CD14-positive monocyte (primary cell): ENCODE measurements at regions not wholly inside any gene's neighbourhood (a gene's known extent, or its start where the extent isn't known, plus 50 kb on each side); places are given as distances from the start of the nearest gene placed in this dataset.

Experiments
- DNase-seq, 3 donors: peaks; one replicate each; pipeline ENCODE4 v3.0.0-alpha.2; 2011 to 2022
- H2AFZ ChIP-seq: 2 replicates; pipeline ENCODE4 v1.6.0; 2012; ENCODE audit warnings: mild to moderate bottlenecking, low read depth, low read length, inconsistent platforms; ENCODE audit not compliant: insufficient read depth, poor library complexity, severe bottlenecking
- H3K27ac ChIP-seq, 2 donors: 1 replicate in 1 of 2; 2 replicates in 1 of 2; pipeline ENCODE4 v1.5.1; 2012 to 2013; ENCODE audit warnings: low read length in 2 of 2, control low read depth in 1 of 2, inconsistent platforms in 1 of 2, low read depth in 1 of 2, mild to moderate bottlenecking in 1 of 2
- H3K27me3 ChIP-seq, 2 donors: one replicate each; pipeline versions ENCODE4 v1.6.0 to v1.6.1; 2011 to 2013; ENCODE audit warnings: low read length in 2 of 2; ENCODE audit not compliant: control insufficient read depth in 2 of 2, insufficient read depth in 2 of 2
- H3K36me3 ChIP-seq, 2 donors: replicated peaks in 1 of 2; 1 replicate in 1 of 2; 2 replicates in 1 of 2; pipeline versions ENCODE4 v1.5.1 to v1.6.1; 2012 to 2013; ENCODE audit warnings: low read length in 2 of 2, control low read depth in 1 of 2, inconsistent platforms in 1 of 2, mild to moderate bottlenecking in 1 of 2; ENCODE audit not compliant: insufficient read depth in 2 of 2, control insufficient read depth in 1 of 2
- H3K4me1 ChIP-seq, 2 donors: 1 replicate in 1 of 2; 2 replicates in 1 of 2; pipeline versions ENCODE4 v1.5.1 to v1.6.1; 2012 to 2013; ENCODE audit warnings: low read length in 2 of 2, control low read depth in 1 of 2, inconsistent platforms in 1 of 2, mild to moderate bottlenecking in 1 of 2, moderate library complexity in 1 of 2; ENCODE audit not compliant: insufficient read depth in 2 of 2, control insufficient read depth in 1 of 2
- H3K4me2 ChIP-seq: replicated peaks from 2 replicates; pipeline ENCODE3; 2012; ENCODE audit warnings: low read length, moderate library complexity, mild to moderate bottlenecking; ENCODE audit not compliant: poor library complexity, severe bottlenecking; ENCODE audit errors: extremely low read depth
- H3K4me3 ChIP-seq, 3 experiments: fragments of 200-600 bp in 1 of 3; sonication (generic) in 1 of 3; replicated peaks in 1 of 3; 1 replicate in 2 of 3; 2 replicates in 1 of 3; pipeline ENCODE4 v1.5.1; 2011 to 2013; ENCODE audit warnings: low read length in 3 of 3, mild to moderate bottlenecking in 3 of 3, control low read depth in 2 of 3, low read depth in 2 of 3, inconsistent platforms in 1 of 3, moderate library complexity in 1 of 3
- H3K79me2 ChIP-seq: 2 replicates; pipeline ENCODE4 v1.6.0; 2012; ENCODE audit warnings: mild to moderate bottlenecking, control low read depth, inconsistent platforms, low read length, moderate library complexity; ENCODE audit not compliant: insufficient read depth
- H3K9ac ChIP-seq: 2 replicates; pipeline ENCODE4 v1.6.0; 2017; ENCODE audit warnings: low read length, mild to moderate bottlenecking; ENCODE audit not compliant: insufficient read depth, poor library complexity, severe bottlenecking
- H3K9me3 ChIP-seq, 2 donors: replicated peaks in 1 of 2; 1 replicate in 1 of 2; 2 replicates in 1 of 2; pipeline versions ENCODE4 v1.5.1 to v1.6.1; 2012 to 2013; ENCODE audit warnings: low read length in 2 of 2, control low read depth in 1 of 2; ENCODE audit not compliant: control insufficient read depth in 1 of 2, insufficient read depth in 1 of 2
- H4K20me1 ChIP-seq: 2 replicates; pipeline ENCODE4 v1.6.0; 2012; ENCODE audit warnings: mild to moderate bottlenecking, low read length, control low read depth, moderate library complexity; ENCODE audit not compliant: insufficient read depth
- H3K27ac Mint-ChIP-seq, 7 donors: one replicate each; pipeline ENCODE4 v1.8.0; 2020; ENCODE audit warnings: mild to moderate bottlenecking in 7 of 7, mixed read lengths in 7 of 7, moderate library complexity in 6 of 7, inconsistent platforms in 2 of 7
- H3K27me3 Mint-ChIP-seq, 3 donors: one replicate each; pipeline ENCODE4 v1.8.0; 2021 to 2022; ENCODE audit warnings: low read depth in 3 of 3, mild to moderate bottlenecking in 3 of 3, mixed read lengths in 3 of 3, moderate library complexity in 3 of 3, inconsistent platforms in 1 of 3
- H3K36me3 Mint-ChIP-seq, 2 donors: one replicate each; pipeline ENCODE4 v1.8.0; 2020; ENCODE audit warnings: mixed read lengths in 2 of 2, inconsistent platforms in 1 of 2, mild to moderate bottlenecking in 1 of 2
- H3K4me1 Mint-ChIP-seq: one replicate; pipeline ENCODE4 v1.8.0; 2020; ENCODE audit warnings: mild to moderate bottlenecking, mixed read lengths
- H3K4me3 Mint-ChIP-seq, 2 donors: one replicate each; pipeline ENCODE4 v1.8.0; 2020; ENCODE audit warnings: mild to moderate bottlenecking in 2 of 2, mixed read lengths in 2 of 2, moderate library complexity in 1 of 2
- H3K9me3 Mint-ChIP-seq, 7 donors: one replicate each; pipeline ENCODE4 v1.8.0; 2020 to 2022; ENCODE audit warnings: mixed read lengths in 7 of 7, mild to moderate bottlenecking in 6 of 7, moderate library complexity in 6 of 7, inconsistent platforms in 2 of 7
- WGBS: methylation state at CpG from one replicate; pipeline ENCODE4 v1.1.5; 2013; ENCODE audit warnings: missing lambda C conversion rate; ENCODE audit not compliant: insufficient coverage; 5-methylcytosine and 5-hydroxymethylcytosine counted together
- intact Hi-C, 2 donors: fragments of 100-400 bp; cut with micrococcal nuclease; formaldehyde crosslinking; loops; one replicate each; pipeline versions ENCODE4 v1.15.0 to v1.15.1; 2023
- TF ChIP-seq, protein P1 (sequence below): fragments of 200-600 bp; IDR thresholded peaks from one replicate; pipeline ENCODE4 v1.8.0; 2022; ENCODE audit warnings: antibody characterized with exemption, mild to moderate bottlenecking

DNA sequence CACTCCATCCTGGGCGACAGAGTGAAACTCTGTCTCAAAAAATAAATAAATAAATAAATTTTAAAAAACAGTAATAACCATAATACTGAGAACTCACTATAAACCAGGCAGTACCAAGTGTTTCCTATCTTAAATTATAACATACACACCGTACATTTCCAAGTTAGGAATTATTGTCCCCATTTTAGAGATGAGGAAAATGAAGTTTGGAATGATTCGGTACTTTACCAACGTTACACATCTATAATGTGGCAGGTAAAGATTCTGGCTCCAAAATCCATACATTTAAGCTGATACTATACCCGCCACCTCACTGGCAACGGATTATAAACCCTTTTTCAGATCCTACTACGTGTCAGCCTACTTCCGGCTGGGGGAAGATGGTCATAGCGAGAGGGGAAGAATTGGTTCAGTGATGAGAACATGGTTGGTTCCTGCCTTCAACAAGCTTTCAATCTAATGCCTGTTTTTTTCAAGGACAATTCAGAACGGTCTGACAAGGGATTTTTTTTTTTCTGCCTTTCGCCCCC is 105.9 kb upstream of the ATF7IP start:
- intact Hi-C loops: loop anchor here (5.0 kb wide), 2 partner anchors 108 to 133 kb away; partner anchors contain the start of gene ATF7IP (in 2 of the 2)
- H3K4me3 Mint-ChIP-seq: peak overlapping the region; percentile 60 to 67
- Histone ChIP-seq H3K27ac (peak overlapping the region; percentile 96), H3K9ac (peak overlapping the region; percentile 62), H3K36me3 (no peaks in the 10 kb centered on the region), H2AFZ (peak overlapping the region; percentile 43), H3K4me3 (peak overlapping the region in 1 of 3 experiments; percentile 38), H3K4me2 (peak overlapping the region; percentile 38), H3K79me2 (no peaks in the 10 kb centered on the region), H3K27me3 (no peaks in the 10 kb centered on the region), H3K9me3 (peaks cover 0 to 19% of the 10 kb centered on the region in 2 donors), H4K20me1 (no peaks in the 10 kb centered on the region), H3K4me1 (peaks cover 78 to 85% of the 10 kb centered on the region in 2 donors)
- H3K36me3 Mint-ChIP-seq: peaks cover 4 to 14% of the 10 kb centered on the region in 2 donors
- H3K9me3 Mint-ChIP-seq: peaks cover 11 to 34% (median 28%) of the 10 kb centered on the region in 7 donors
- H3K27ac Mint-ChIP-seq: peak overlapping the region; percentile 96 to 99 (median 98)
- peaks cover 0 to 3% (median 0%) of the 10 kb centered on the region in 3 donors for H3K27me3 Mint-ChIP-seq
- no peak for DNase-seq
- no CpG with 5 or more reads among the region's 11 CpGs for WGBS
- H3K4me1 Mint-ChIP-seq: peaks cover 86% of the 10 kb centered on the region
- TF ChIP-seq, protein P1, sequence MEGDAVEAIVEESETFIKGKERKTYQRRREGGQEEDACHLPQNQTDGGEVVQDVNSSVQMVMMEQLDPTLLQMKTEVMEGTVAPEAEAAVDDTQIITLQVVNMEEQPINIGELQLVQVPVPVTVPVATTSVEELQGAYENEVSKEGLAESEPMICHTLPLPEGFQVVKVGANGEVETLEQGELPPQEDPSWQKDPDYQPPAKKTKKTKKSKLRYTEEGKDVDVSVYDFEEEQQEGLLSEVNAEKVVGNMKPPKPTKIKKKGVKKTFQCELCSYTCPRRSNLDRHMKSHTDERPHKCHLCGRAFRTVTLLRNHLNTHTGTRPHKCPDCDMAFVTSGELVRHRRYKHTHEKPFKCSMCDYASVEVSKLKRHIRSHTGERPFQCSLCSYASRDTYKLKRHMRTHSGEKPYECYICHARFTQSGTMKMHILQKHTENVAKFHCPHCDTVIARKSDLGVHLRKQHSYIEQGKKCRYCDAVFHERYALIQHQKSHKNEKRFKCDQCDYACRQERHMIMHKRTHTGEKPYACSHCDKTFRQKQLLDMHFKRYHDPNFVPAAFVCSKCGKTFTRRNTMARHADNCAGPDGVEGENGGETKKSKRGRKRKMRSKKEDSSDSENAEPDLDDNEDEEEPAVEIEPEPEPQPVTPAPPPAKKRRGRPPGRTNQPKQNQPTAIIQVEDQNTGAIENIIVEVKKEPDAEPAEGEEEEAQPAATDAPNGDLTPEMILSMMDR: no peak

DNA sequence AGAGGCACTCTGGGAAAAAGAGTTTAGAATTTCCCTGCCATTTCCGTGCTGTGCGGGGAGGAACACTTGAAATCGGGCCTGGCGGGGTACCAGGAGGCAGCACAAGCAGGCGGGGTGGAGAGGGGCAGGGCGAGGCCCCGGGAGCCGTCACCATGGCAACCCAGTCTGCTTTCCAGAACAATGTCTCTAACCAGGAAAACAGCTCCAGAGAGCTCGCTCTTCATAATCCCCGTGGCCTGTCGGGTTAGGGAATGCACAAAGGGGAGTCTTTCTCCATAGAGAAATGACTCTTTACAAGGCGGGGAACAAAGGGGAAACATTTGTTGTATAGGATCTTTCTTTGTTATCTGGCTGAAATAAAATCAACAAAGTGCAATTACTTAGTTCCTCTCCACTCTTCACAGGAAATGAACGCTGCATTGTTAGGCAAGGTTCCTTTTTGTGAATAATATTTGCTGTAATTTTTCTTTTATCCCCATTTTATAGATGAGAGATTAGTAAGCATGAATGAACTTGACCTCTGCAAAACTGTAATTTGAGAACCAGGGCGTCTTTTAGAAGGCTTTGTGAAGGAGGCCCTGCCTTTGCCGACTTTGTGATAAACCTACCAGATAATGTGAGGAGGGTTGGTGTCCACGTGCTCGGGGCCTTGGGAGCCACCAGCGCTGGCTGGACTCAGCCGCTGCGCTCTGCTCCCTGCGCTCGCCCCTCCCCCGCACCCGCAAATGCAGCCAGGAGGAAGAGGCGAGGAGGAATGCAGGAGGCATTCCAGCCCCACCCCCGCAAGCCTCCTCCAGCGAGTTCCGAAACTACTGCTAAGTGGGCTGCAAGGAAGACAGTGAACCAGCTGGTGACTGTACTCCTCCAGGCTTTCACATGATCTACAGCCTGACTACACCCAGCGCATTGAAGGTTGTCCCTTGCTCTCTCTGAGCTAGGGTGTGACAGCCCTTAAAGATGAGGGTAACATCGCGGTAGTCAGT is 105.2 kb upstream of the ATF7IP start:
- H3K79me2 ChIP-seq: no peaks in the 10 kb centered on the region
- peak overlapping the region in 2 of 3 experiments; percentile 10 to 38 for H3K4me3 ChIP-seq
- TF ChIP-seq, protein P1: no peak
- peaks cover 6 to 14% of the 10 kb centered on the region in 2 donors for H3K36me3 Mint-ChIP-seq
- no peaks in the 10 kb centered on the region for H3K27me3 ChIP-seq
- peak overlapping the region; percentile 60 to 67 for H3K4me3 Mint-ChIP-seq
- intact Hi-C loops: no loop called here
- peak overlapping the region; percentile 43 for H2AFZ ChIP-seq
- peaks cover 78 to 86% of the 10 kb centered on the region in 2 donors for H3K4me1 ChIP-seq
- peak overlapping the region; percentile 96 for H3K27ac ChIP-seq
- peak overlapping the region; percentile 62 for H3K9ac ChIP-seq
- peak overlapping the region; percentile 96 to 99 (median 98) for H3K27ac Mint-ChIP-seq
- H3K9me3 Mint-ChIP-seq: peaks cover 13 to 36% (median 29%) of the 10 kb centered on the region in 7 donors
- peak overlapping the region; percentile 38 for H3K4me2 ChIP-seq
- DNase-seq: peak; percentile 76 to 86 (median 83)
- no peaks in the 10 kb centered on the region for H4K20me1 ChIP-seq
- H3K27me3 Mint-ChIP-seq: peaks cover 0 to 3% (median 0%) of the 10 kb centered on the region in 3 donors
- WGBS: 37% methylated on average over 16 of the region's 31 CpGs
- H3K36me3 ChIP-seq: no peaks in the 10 kb centered on the region
- peaks cover 83% of the 10 kb centered on the region for H3K4me1 Mint-ChIP-seq
- H3K9me3 ChIP-seq: peaks cover 0 to 19% of the 10 kb centered on the region in 2 donors
